Activated T-cell treated with anti-CD3 and anti-CD28 coated beads for 24 hours (primary cell): ENCODE measurements at regions not wholly inside any gene's neighbourhood (a gene's known extent, or its start where the extent isn't known, plus 50 kb on each side); places are given as distances from the start of the nearest gene placed in this dataset.

Experiments used
- DNase-seq: peaks from one replicate; pipeline ENCODE4 v3.0.0-alpha.2; 2020; ENCODE audit warnings: low read depth

- no peak for DNase-seq
Measured at GRCh38 chr6:14933183-14933544, 312.7 kb upstream of the JARID2 start.

GRCh38 chr6:14934013-14934412 is 311.9 kb upstream of the JARID2 start:
- no peak for DNase-seq

GRCh38 chr6:14934844-14935243 is 311.0 kb upstream of the JARID2 start:
- DNase-seq, result no peak

- no peak for DNase-seq
Measured at GRCh38 chr6:14936861-14937260, 309.0 kb upstream of the JARID2 start.

GRCh38 chr6:14943116-14943515 is 302.8 kb upstream of the JARID2 start:
- DNase-seq, result no peak

GRCh38 chr6:14944593-14944992 is 301.3 kb upstream of the JARID2 start:
- no peak for DNase-seq

- DNase-seq, result no peak
Measured at GRCh38 chr6:14945461-14946185, 300.2 kb upstream of the JARID2 start.

GRCh38 chr6:14946753-14947152 is 299.1 kb upstream of the JARID2 start:
- DNase-seq, result no peak

GRCh38 chr6:14948586-14949245 is 297.2 kb upstream of the JARID2 start:
- no peak for DNase-seq

GRCh38 chr6:14950103-14950969 is 295.5 kb upstream of the JARID2 start:
- DNase-seq, result no peak

GRCh38 chr6:14950970-14951276 is 294.9 kb upstream of the JARID2 start:
- DNase-seq, result no peak

- DNase-seq, result no peak
Measured at GRCh38 chr6:14951704-14952103, 294.2 kb upstream of the JARID2 start.

GRCh38 chr6:14953836-14954235 is 292.0 kb upstream of the JARID2 start:
- no peak for DNase-seq

- no peak for DNase-seq
Measured at GRCh38 chr6:14957355-14958059, 288.4 kb upstream of the JARID2 start.

GRCh38 chr6:14959324-14959885 is 286.5 kb upstream of the JARID2 start:
- DNase-seq, result no peak

- no peak for DNase-seq
Measured at GRCh38 chr6:14964556-14965270, 281.2 kb upstream of the JARID2 start.

- DNase-seq, result no peak
Measured at GRCh38 chr6:14965424-14966075, 280.3 kb upstream of the JARID2 start.

- DNase-seq, result no peak
Measured at GRCh38 chr6:14966096-14966905, 279.6 kb upstream of the JARID2 start.

- DNase-seq, result no peak
Measured at GRCh38 chr6:14966906-14967711, 278.8 kb upstream of the JARID2 start.
